ENCODE measurements at regions not wholly inside any gene's neighbourhood (a gene's known extent, or its start where the extent isn't known, plus 50 kb on each side); places are given as distances from the start of the nearest gene placed in this dataset.

GRCh38 chr18:67672155-67672554, 155.6 kb upstream of the DSEL start:
- no peak for TF ChIP-seq CTCF (IDR thresholded peaks at IDR 0.05)
- TF ChIP-seq POLR2A (IDR thresholded peaks at IDR 0.05) = no peak
